GM12878 (cell line): ENCODE measurements at regions not wholly inside any gene's neighbourhood (a gene's known extent, or its start where the extent isn't known, plus 50 kb on each side); places are given as distances from the start of the nearest gene placed in this dataset.

ENCODE experiments used
- ATAC-seq: fragments of 200-7000 bp; cut with Tn5 transposase; 3 replicates; pipeline ENCODE4 v1.9.1; 2020; ENCODE audit warnings: mild to moderate bottlenecking, moderate library complexity
- BruUV-seq: library from RNA; stranded (reverse); fragments of 400-500 nt; replicated peaks from 2 replicates; lab custom pipeline; 2021; lab: Mats Ljungman, UMichigan
- CTCF ChIA-PET: fragments of 300-600 bp; sonication (Branson Sonifier 250); formaldehyde crosslinking; extraction: SDS; loops from one replicate; lab custom pipeline; 2021; ENCODE audit warnings: inconsistent platforms; lab: Yijun Ruan, JAX
- POLR2A ChIA-PET: fragments of 350-600 bp; formaldehyde crosslinking; extraction: SDS; loops from one replicate; lab custom pipeline; 2021; ENCODE audit warnings: inconsistent platforms; lab: Charles Lee
- RAD21 ChIA-PET: fragments of 300-600 bp; sonication (Branson Sonifier 250); formaldehyde crosslinking; loops from one replicate; lab custom pipeline; 2023; ENCODE audit warnings: antibody characterized with exemption; ENCODE audit not compliant: unreplicated experiment; lab: Charles Lee
- SMC1A ChIA-PET: fragments of 300-600 bp; sonication (Branson Sonifier 250); formaldehyde crosslinking; loops from one replicate; lab custom pipeline; 2023; ENCODE audit not compliant: unreplicated experiment, uncharacterized antibody; lab: Charles Lee
- DNase-seq: peaks from one replicate; pipeline ENCODE4 v3.0.0-alpha.2; 2011; ENCODE audit warnings: low read depth, low spot score
- FAIRE-seq: peaks from 3 replicates; lab custom pipeline; 2011; peaks lifted over from hg19 to GRCh38; lab: Jason Lieb, UNC
- H2AFZ ChIP-seq: 2 replicates; pipeline ENCODE4 v1.6.0; 2011; ENCODE audit warnings: low read depth, low read length, control low read depth; ENCODE audit not compliant: control insufficient read depth
- H3K27ac ChIP-seq: 2 replicates; pipeline ENCODE4 v1.5.1; 2011; ENCODE audit warnings: control low read depth; ENCODE audit not compliant: control insufficient read depth, insufficient read depth
- H3K27me3 ChIP-seq, 2 experiments: replicated peaks in 1 of 2; 2 replicates each; pipeline versions ENCODE4 v1.6.0 to v1.6.1; 2011; ENCODE audit warnings: low read length in 1 of 2; ENCODE audit not compliant: control insufficient read depth in 2 of 2, insufficient read depth in 2 of 2
- H3K36me3 ChIP-seq, 2 experiments: 2 replicates each; pipeline ENCODE4 v1.5.1; 2011; ENCODE audit warnings: low read length in 1 of 2; ENCODE audit not compliant: control insufficient read depth in 2 of 2, insufficient read depth in 2 of 2
- H3K4me1 ChIP-seq: 2 replicates; pipeline ENCODE4 v1.6.1; 2011; ENCODE audit warnings: mild to moderate bottlenecking, low read length, moderate library complexity, mixed read lengths; ENCODE audit not compliant: control insufficient read depth, insufficient read depth
- H3K4me2 ChIP-seq: 2 replicates; pipeline ENCODE4 v1.6.0; 2011; ENCODE audit warnings: control low read depth; ENCODE audit not compliant: control insufficient read depth, insufficient read depth
- H3K4me3 ChIP-seq: fragments of 200-600 bp; sonication (generic); 2 replicates; pipeline ENCODE4 v1.5.1; 2016
- H3K79me2 ChIP-seq: 2 replicates; pipeline ENCODE4 v1.6.0; 2011; ENCODE audit warnings: low read length; ENCODE audit not compliant: control insufficient read depth, insufficient read depth
- H3K9ac ChIP-seq: 2 replicates; pipeline ENCODE4 v1.8.0; 2011; ENCODE audit warnings: low read length, control low read depth, mixed read lengths; ENCODE audit not compliant: control insufficient read depth, insufficient read depth
- H3K9me3 ChIP-seq: replicated peaks from 3 replicates; pipeline ENCODE4 v1.5.1; 2011; ENCODE audit warnings: mild to moderate bottlenecking, low read length; ENCODE audit not compliant: control insufficient read depth, insufficient read depth
- H4K20me1 ChIP-seq: 2 replicates; pipeline ENCODE4 v1.6.0; 2011; ENCODE audit not compliant: control insufficient read depth, insufficient read depth
- BRCA1 ChIP-seq: IDR thresholded peaks from 2 replicates; pipeline ENCODE4 v1.6.1; 2011; ENCODE audit warnings: low read depth, low read length, improper control_type of control experiment
- EED ChIP-seq: sonication (generic); IDR thresholded peaks from 2 replicates; pipeline ENCODE4 v1.6.1; 2016; ENCODE audit warnings: antibody characterized with exemption, low read depth
- HCFC1 ChIP-seq: fragments of 150-350 bp; IDR thresholded peaks from 2 replicates; pipeline ENCODE4 v1.6.1; 2014; ENCODE audit warnings: low read length
- KDM1A ChIP-seq: fragments of 200-600 bp; sonication (generic); IDR thresholded peaks from 2 replicates; pipeline ENCODE4 v1.6.1; 2016; ENCODE audit warnings: borderline replicate concordance
- MEF2A ChIP-seq: IDR thresholded peaks from 2 replicates; pipeline ENCODE4 v1.6.1; 2011; ENCODE audit warnings: low read depth, mild to moderate bottlenecking, low read length, moderate library complexity; ENCODE audit not compliant: insufficient read depth
- MXI1 ChIP-seq: fragments of 150-350 bp; IDR thresholded peaks from 2 replicates; pipeline ENCODE4 v1.6.1; 2011; ENCODE audit warnings: low read depth, mild to moderate bottlenecking, inconsistent platforms, low read length, improper control_type of control experiment
- NR2C2 ChIP-seq: IDR thresholded peaks from 2 replicates; pipeline ENCODE4 v1.6.1; 2011; ENCODE audit warnings: borderline replicate concordance, low read depth; ENCODE audit not compliant: control insufficient read depth, insufficient read length
- NR2F1 ChIP-seq: fragments of 450-650 bp; conservative IDR thresholded peaks from 2 replicates; pipeline ENCODE4 v1.6.1; 2017; ENCODE audit warnings: mild to moderate bottlenecking
- NRF1 ChIP-seq: conservative IDR thresholded peaks from 2 replicates; pipeline ENCODE4 v1.6.1; 2011; ENCODE audit warnings: mild to moderate bottlenecking, low read depth, low read length, improper control_type of control experiment
- YY1 ChIP-seq: IDR thresholded peaks from 2 replicates; pipeline ENCODE4 v1.6.1; 2011; ENCODE audit warnings: low read depth, mild to moderate bottlenecking, low read length
- ZNF207 ChIP-seq: fragments of 450-650 bp; IDR thresholded peaks from 2 replicates; pipeline ENCODE4 v1.6.1; 2014; ENCODE audit warnings: antibody characterized with exemption, mild to moderate bottlenecking, borderline replicate concordance
- ZSCAN29 ChIP-seq: fragments of 450-650 bp; IDR thresholded peaks from 2 replicates; pipeline ENCODE4 v1.6.1; 2017; ENCODE audit warnings: mild to moderate bottlenecking, moderate library complexity
- WGBS: methylation state at CpG from one replicate; pipeline ENCODE4 v1.1.6; 2016; ENCODE audit warnings: low lambda C conversion rate; ENCODE audit not compliant: insufficient replicate concordance, insufficient coverage; ENCODE audit errors: missing lambda C conversion rate; 5-methylcytosine and 5-hydroxymethylcytosine counted together
- in situ Hi-C: fragments of 300-500 bp; cut with MboI; formaldehyde crosslinking; loops from 9 replicates; pipeline ENCODE4 v1.14.3; 2018; ENCODE audit warnings: mixed read lengths
- intact Hi-C: fragments of 100-400 bp; cut with micrococcal nuclease; formaldehyde crosslinking; loops from one replicate; pipeline ENCODE4 v1.14.2; 2022; ENCODE audit not compliant: unreplicated experiment
- TF ChIP-seq, protein P1 (sequence below): fragments of 450-650 bp; IDR thresholded peaks from 2 replicates; pipeline ENCODE4 v1.6.1; 2017; ENCODE audit warnings: mild to moderate bottlenecking, moderate library complexity
- TF ChIP-seq, protein P2 (sequence below): fragments of 450-650 bp; IDR thresholded peaks from 2 replicates; pipeline ENCODE4 v1.6.1; 2017; ENCODE audit warnings: mild to moderate bottlenecking, low read depth, inconsistent platforms; ENCODE audit not compliant: poor library complexity, severe bottlenecking

DNA sequence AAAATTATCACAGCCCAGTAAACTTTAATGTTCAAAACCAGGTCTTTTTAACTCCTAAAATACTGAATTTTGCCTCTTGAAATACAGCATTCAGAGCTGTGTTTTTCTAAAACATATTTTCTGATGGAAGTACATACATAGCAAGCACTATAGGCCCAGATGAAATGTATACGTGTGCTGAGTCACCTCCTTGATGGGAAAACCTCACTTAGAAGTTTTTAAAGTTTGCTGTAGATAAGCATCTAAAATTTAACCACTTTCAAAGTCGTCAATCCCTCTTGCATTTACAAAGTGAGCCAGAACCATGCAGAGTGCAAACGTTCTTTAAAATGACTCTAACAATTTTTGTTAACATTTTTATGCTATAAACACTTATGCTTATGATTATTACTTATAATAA is 618.8 kb downstream of the RPS29 start (continued):
- TF ChIP-seq KDM1A (no peak), HCFC1 (no peak), MXI1 (no peak)

DNA sequence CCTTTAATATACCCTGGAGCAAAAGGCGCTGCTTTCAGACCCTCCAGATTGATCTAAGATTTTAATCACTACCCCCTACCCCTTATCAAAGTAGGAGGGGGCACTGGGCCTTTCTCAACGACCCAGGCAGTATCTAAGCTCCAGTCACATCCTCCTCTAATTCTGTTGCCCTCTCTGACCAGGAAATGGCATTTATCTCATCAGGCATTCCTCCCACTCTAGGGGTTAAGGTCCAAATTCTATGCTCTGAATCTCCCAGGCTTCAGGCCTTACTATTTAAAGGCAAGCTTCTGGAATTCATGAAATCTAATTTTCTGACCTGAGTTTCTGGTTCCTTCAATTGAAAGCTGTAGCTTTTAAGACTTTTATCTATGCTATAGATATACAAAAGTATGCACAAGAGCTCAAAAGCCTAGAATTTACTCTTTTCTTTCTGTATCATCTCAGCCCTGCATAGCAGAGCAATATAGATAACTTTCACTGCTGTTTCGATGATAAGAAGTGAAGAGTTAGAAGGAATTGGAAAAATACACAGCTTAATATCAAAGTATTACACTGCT is 622.9 kb downstream of the RPS29 start:
- in situ Hi-C loops, result no loop called here
- BruUV-seq, result no TSS peak

More for the DNA sequence above, 622.9 kb downstream of the RPS29 start:
- 0% methylated on average over 3 of the region's 3 CpGs for WGBS
- H4K20me1 ChIP-seq, result no peaks in the 10 kb centered on the region
- no peaks in the 10 kb centered on the region for H3K36me3 ChIP-seq
- no peak overlapping the region for H3K4me2 ChIP-seq
- ChIA-PET RAD21 (no interaction called here), SMC1A (interaction anchor here (0.6 to 1.2 kb wide), 2 partner anchors 8 to 28 kb away, joined by 3 to 4 read pairs; no protein-coding TSS in a partner anchor), CTCF (no interaction called here), POLR2A (no interaction called here)
- DNase-seq, result no peak
- H3K4me3 ChIP-seq, result no peak overlapping the region
- H2AFZ ChIP-seq, result no peak overlapping the region
- no peak for ATAC-seq
- no peaks in the 10 kb centered on the region for H3K4me1 ChIP-seq
- no peaks in the 10 kb centered on the region for H3K79me2 ChIP-seq
- no peak overlapping the region for H3K27ac ChIP-seq
- intact Hi-C loops, result no loop called here
- FAIRE-seq, result no peak
- no peaks in the 10 kb centered on the region for H3K9me3 ChIP-seq
- TF ChIP-seq EED (no peak), NR2C2 (no peak), ZSCAN29 (no peak), BRCA1 (no peak), YY1 (no peak), NRF1 (no peak), ZNF207 (no peak), MEF2A (no peak), NR2F1 (no peak)
- TF ChIP-seq, protein P1, sequence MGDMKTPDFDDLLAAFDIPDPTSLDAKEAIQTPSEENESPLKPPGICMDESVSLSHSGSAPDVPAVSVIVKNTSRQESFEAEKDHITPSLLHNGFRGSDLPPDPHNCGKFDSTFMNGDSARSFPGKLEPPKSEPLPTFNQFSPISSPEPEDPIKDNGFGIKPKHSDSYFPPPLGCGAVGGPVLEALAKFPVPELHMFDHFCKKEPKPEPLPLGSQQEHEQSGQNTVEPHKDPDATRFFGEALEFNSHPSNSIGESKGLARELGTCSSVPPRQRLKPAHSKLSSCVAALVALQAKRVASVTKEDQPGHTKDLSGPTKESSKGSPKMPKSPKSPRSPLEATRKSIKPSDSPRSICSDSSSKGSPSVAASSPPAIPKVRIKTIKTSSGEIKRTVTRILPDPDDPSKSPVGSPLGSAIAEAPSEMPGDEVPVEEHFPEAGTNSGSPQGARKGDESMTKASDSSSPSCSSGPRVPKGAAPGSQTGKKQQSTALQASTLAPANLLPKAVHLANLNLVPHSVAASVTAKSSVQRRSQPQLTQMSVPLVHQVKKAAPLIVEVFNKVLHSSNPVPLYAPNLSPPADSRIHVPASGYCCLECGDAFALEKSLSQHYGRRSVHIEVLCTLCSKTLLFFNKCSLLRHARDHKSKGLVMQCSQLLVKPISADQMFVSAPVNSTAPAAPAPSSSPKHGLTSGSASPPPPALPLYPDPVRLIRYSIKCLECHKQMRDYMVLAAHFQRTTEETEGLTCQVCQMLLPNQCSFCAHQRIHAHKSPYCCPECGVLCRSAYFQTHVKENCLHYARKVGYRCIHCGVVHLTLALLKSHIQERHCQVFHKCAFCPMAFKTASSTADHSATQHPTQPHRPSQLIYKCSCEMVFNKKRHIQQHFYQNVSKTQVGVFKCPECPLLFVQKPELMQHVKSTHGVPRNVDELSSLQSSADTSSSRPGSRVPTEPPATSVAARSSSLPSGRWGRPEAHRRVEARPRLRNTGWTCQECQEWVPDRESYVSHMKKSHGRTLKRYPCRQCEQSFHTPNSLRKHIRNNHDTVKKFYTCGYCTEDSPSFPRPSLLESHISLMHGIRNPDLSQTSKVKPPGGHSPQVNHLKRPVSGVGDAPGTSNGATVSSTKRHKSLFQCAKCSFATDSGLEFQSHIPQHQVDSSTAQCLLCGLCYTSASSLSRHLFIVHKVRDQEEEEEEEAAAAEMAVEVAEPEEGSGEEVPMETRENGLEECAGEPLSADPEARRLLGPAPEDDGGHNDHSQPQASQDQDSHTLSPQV, result no peak
- TF ChIP-seq, protein P2, sequence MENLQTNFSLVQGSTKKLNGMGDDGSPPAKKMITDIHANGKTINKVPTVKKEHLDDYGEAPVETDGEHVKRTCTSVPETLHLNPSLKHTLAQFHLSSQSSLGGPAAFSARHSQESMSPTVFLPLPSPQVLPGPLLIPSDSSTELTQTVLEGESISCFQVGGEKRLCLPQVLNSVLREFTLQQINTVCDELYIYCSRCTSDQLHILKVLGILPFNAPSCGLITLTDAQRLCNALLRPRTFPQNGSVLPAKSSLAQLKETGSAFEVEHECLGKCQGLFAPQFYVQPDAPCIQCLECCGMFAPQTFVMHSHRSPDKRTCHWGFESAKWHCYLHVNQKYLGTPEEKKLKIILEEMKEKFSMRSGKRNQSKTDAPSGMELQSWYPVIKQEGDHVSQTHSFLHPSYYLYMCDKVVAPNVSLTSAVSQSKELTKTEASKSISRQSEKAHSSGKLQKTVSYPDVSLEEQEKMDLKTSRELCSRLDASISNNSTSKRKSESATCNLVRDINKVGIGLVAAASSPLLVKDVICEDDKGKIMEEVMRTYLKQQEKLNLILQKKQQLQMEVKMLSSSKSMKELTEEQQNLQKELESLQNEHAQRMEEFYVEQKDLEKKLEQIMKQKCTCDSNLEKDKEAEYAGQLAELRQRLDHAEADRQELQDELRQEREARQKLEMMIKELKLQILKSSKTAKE, result no peak
- TF ChIP-seq, all 136 proteins: peak for 0
- H3K9ac ChIP-seq, result no peak overlapping the region
- H3K27me3 ChIP-seq, result no peaks in the 10 kb centered on the region
